HAP-1 (cell line): ENCODE measurements at regions not wholly inside any gene's neighbourhood (a gene's known extent, or its start where the extent isn't known, plus 50 kb on each side); places are given as distances from the start of the nearest gene placed in this dataset.

Experiments
- DNase-seq, 2 experiments: peaks; one replicate each; pipeline ENCODE4 v3.0.0-alpha.2; 2016 to 2020; ENCODE audit warnings: low spot score in 2 of 2
- H3K27me3 ChIP-seq: fragments of 250-450 bp; sonication (Bioruptor Pico); 2 replicates; pipeline ENCODE4 v1.5.1; 2020; ENCODE audit warnings: low read depth, mild to moderate bottlenecking, moderate library complexity
- H3K36me3 ChIP-seq: fragments of 250-450 bp; sonication (Bioruptor Pico); replicated peaks from 2 replicates; pipeline ENCODE4 v1.5.1; 2020; ENCODE audit warnings: mild to moderate bottlenecking
- H3K4me1 ChIP-seq: fragments of 250-450 bp; sonication (Bioruptor Pico); 2 replicates; pipeline ENCODE4 v1.5.1; 2020; ENCODE audit warnings: mild to moderate bottlenecking
- H3K4me3 ChIP-seq: fragments of 250-450 bp; sonication (Bioruptor Pico); 2 replicates; pipeline ENCODE4 v1.5.1; 2020; ENCODE audit warnings: mild to moderate bottlenecking, moderate library complexity
- H3K9me3 ChIP-seq: fragments of 250-450 bp; sonication (Bioruptor Pico); 2 replicates; pipeline ENCODE4 v1.5.1; 2020; ENCODE audit warnings: mild to moderate bottlenecking, moderate library complexity
- in situ Hi-C: fragments of 300-500 bp; cut with MboI; formaldehyde crosslinking; loops from 3 replicates; pipeline ENCODE4 v1.14.3; 2020; ENCODE audit warnings: low sequenced_read_pairs, inconsistent platforms, mixed read lengths

- no peak for DNase-seq
- in situ Hi-C loops = no loop called here
These were observed 50.5 kb upstream of the ST8SIA3 start for GRCh38 chr18:57301573-57302559.

More at GRCh38 chr18:57301573-57302559, 50.5 kb upstream of the ST8SIA3 start:
- Histone ChIP-seq H3K4me1 (no peaks in the 10 kb centered on the region), H3K9me3 (no peaks in the 10 kb centered on the region), H3K27me3 (peaks cover 5% of the 10 kb centered on the region; the same call in 1 of the 2 replicates), H3K36me3 (no peaks in the 10 kb centered on the region), H3K4me3 (no peak overlapping the region)
